H1 (cell line): ENCODE measurements at regions not wholly inside any gene's neighbourhood (a gene's known extent, or its start where the extent isn't known, plus 50 kb on each side); places are given as distances from the start of the nearest gene placed in this dataset.
"Not testable (repeated sequence)": the region's sequence is repeated elsewhere in the genome, so short reads cannot be mapped to it uniquely, and the experiment has no call there.

ENCODE experiments used
- CTCF ChIA-PET: fragments of 300-600 bp; sonication (Branson Sonifier 250); formaldehyde crosslinking; loops from one replicate; lab custom pipeline; 2021; ENCODE audit not compliant: partially characterized antibody; lab: Charles Lee
- POLR2A ChIA-PET: fragments of 300-600 bp; sonication (Branson Sonifier 250); formaldehyde crosslinking; loops from one replicate; lab custom pipeline; 2021; ENCODE audit warnings: inconsistent platforms; ENCODE audit not compliant: partially characterized antibody; lab: Charles Lee
- DNase-seq, 2 experiments: peaks; one replicate each; pipeline versions ENCODE4 v3.0.0 to v3.0.0-alpha.2; 2010 to 2022; ENCODE audit warnings: low spot score in 2 of 2, low read depth in 1 of 2, mixed read lengths in 1 of 2
- FAIRE-seq: peaks from 2 replicates; lab custom pipeline; 2011; peaks lifted over from hg19 to GRCh38; lab: Jason Lieb, UNC
- H2AFZ ChIP-seq: 2 replicates; pipeline ENCODE4 v1.8.1; 2012; ENCODE audit warnings: low read length, inconsistent platforms
- H2AK5ac ChIP-seq: 2 replicates; pipeline ENCODE4 v1.6.1; 2013; ENCODE audit warnings: low read depth, low read length
- H2BK120ac ChIP-seq: replicated peaks from 2 replicates; pipeline ENCODE3; 2013; ENCODE audit warnings: low read depth, low read length, inconsistent platforms
- H2BK12ac ChIP-seq: 2 replicates; pipeline ENCODE4 v1.6.1; 2013; ENCODE audit warnings: low read depth, low read length
- H2BK15ac ChIP-seq: 2 replicates; pipeline ENCODE4 v1.6.1; 2013; ENCODE audit warnings: low read length
- H2BK20ac ChIP-seq: 2 replicates; pipeline ENCODE4 v1.6.1; 2013; ENCODE audit warnings: low read length
- H2BK5ac ChIP-seq: 2 replicates; pipeline ENCODE4 v1.6.1; 2013; ENCODE audit warnings: low read depth, low read length
- H3K14ac ChIP-seq: 2 replicates; pipeline ENCODE4 v1.6.1; 2013; ENCODE audit warnings: inconsistent platforms; ENCODE audit not compliant: insufficient read length
- H3K18ac ChIP-seq: 2 replicates; pipeline ENCODE4 v1.6.1; 2013; ENCODE audit warnings: low read length; ENCODE audit errors: extremely low read depth
- H3K23ac ChIP-seq: 2 replicates; pipeline ENCODE4 v1.6.1; 2013; ENCODE audit warnings: inconsistent platforms; ENCODE audit not compliant: insufficient read length
- H3K23me2 ChIP-seq: 2 replicates; pipeline ENCODE4 v1.6.1; 2013; ENCODE audit warnings: low read depth, low read length
- H3K27ac ChIP-seq: 2 replicates; pipeline ENCODE4 v1.6.1; 2011; ENCODE audit warnings: low read depth, low read length, inconsistent platforms
- H3K27me3 ChIP-seq, 4 experiments: replicated peaks in 1 of 4; 1 replicate in 1 of 4; 2 replicates in 3 of 4; pipeline versions ENCODE4 v1.6.1 to v1.8.1; 2011 to 2013; ENCODE audit warnings: low read length in 3 of 4, mild to moderate bottlenecking in 3 of 4, inconsistent platforms in 2 of 4, mixed read lengths in 2 of 4, moderate library complexity in 1 of 4; ENCODE audit not compliant: control insufficient read depth in 3 of 4, insufficient read depth in 3 of 4; ENCODE audit errors: extremely low read depth in 1 of 4
- H3K36me3 ChIP-seq, 4 experiments: 2 replicates each; pipeline versions ENCODE4 v1.6.1 to v1.8.1; 2011 to 2013; ENCODE audit warnings: mild to moderate bottlenecking in 4 of 4, low read length in 3 of 4, moderate library complexity in 2 of 4, control low read depth in 1 of 4, inconsistent platforms in 1 of 4; ENCODE audit not compliant: insufficient read depth in 4 of 4, control insufficient read depth in 2 of 4
- H3K4ac ChIP-seq: replicated peaks from 2 replicates; pipeline ENCODE3; 2013; ENCODE audit warnings: low read length, low read depth, mixed read lengths, inconsistent platforms; ENCODE audit not compliant: insufficient read length
- H3K4me1 ChIP-seq, 4 experiments: replicated peaks in 1 of 4; 1 replicate in 1 of 4; 2 replicates in 3 of 4; pipeline versions ENCODE4 v1.6.1 to v1.8.1; 2011 to 2013; ENCODE audit warnings: low read length in 3 of 4, inconsistent platforms in 2 of 4, mixed read lengths in 1 of 4; ENCODE audit not compliant: insufficient read depth in 4 of 4, control insufficient read depth in 3 of 4
- H3K4me2 ChIP-seq, 2 experiments: 2 replicates each; pipeline versions ENCODE4 v1.6.1 to v1.8.1; 2011 to 2013; ENCODE audit warnings: low read depth in 2 of 2, low read length in 2 of 2, control low read depth in 1 of 2, inconsistent platforms in 1 of 2, mild to moderate bottlenecking in 1 of 2; ENCODE audit not compliant: insufficient read depth in 1 of 2
- H3K4me3 ChIP-seq, 4 experiments: fragments of 200-600, 300-600 bp in 1 of 4; sonication (generic), shearing (Covaris generic), sonication (Bioruptor Twin) in 1 of 4; 2 replicates each; pipeline versions ENCODE4 v1.5.1 to v1.8.1; 2011 to 2016; ENCODE audit warnings: low read length in 4 of 4, low read depth in 3 of 4, control low read depth in 2 of 4, inconsistent platforms in 2 of 4, mild to moderate bottlenecking in 2 of 4, mixed read lengths in 1 of 4, moderate library complexity in 1 of 4; ENCODE audit not compliant: insufficient read depth in 2 of 4; ENCODE audit errors: extremely low read depth in 1 of 4
- H3K56ac ChIP-seq: replicated peaks from 2 replicates; pipeline ENCODE3; 2013; ENCODE audit warnings: low read depth, mild to moderate bottlenecking, mixed read lengths, low read length, inconsistent platforms; ENCODE audit not compliant: insufficient read length
- H3K79me1 ChIP-seq: 2 replicates; pipeline ENCODE4 v1.6.1; 2013; ENCODE audit warnings: low read depth, low read length, control low read depth
- H3K79me2 ChIP-seq, 2 experiments: 2 replicates each; pipeline versions ENCODE4 v1.6.1 to v1.8.1; 2012 to 2013; ENCODE audit warnings: low read length in 2 of 2, mild to moderate bottlenecking in 2 of 2, inconsistent platforms in 1 of 2; ENCODE audit not compliant: insufficient read depth in 2 of 2, control insufficient read depth in 1 of 2
- H3K9ac ChIP-seq, 4 experiments: replicated peaks in 1 of 4; 1 replicate in 1 of 4; 2 replicates in 3 of 4; pipeline versions ENCODE4 v1.6.1 to v1.8.1; 2011 to 2013; ENCODE audit warnings: low read depth in 3 of 4, low read length in 3 of 4, control low read depth in 2 of 4, mild to moderate bottlenecking in 2 of 4, moderate library complexity in 2 of 4, inconsistent platforms in 1 of 4; ENCODE audit errors: extremely low read depth in 1 of 4
- H3K9me3 ChIP-seq, 2 experiments: 2 replicates each; pipeline versions ENCODE4 v1.6.1 to v1.8.1; 2012 to 2013; ENCODE audit warnings: mild to moderate bottlenecking in 2 of 2, moderate library complexity in 2 of 2, control low read depth in 1 of 2, inconsistent platforms in 1 of 2, low read depth in 1 of 2, low read length in 1 of 2, mixed read lengths in 1 of 2; ENCODE audit not compliant: insufficient read depth in 2 of 2
- H4K20me1 ChIP-seq, 2 experiments: replicated peaks in 1 of 2; 2 replicates each; pipeline versions ENCODE3 to v1.8.1; 2011 to 2013; ENCODE audit warnings: inconsistent platforms in 2 of 2, low read length in 2 of 2, mild to moderate bottlenecking in 1 of 2; ENCODE audit not compliant: insufficient read depth in 2 of 2, control insufficient read depth in 1 of 2
- H4K5ac ChIP-seq: 2 replicates; pipeline ENCODE4 v1.6.1; 2013; ENCODE audit warnings: low read length, low read depth, mixed read lengths, inconsistent platforms; ENCODE audit not compliant: insufficient read length
- H4K8ac ChIP-seq: 2 replicates; pipeline ENCODE4 v1.8.0; 2013; ENCODE audit warnings: mild to moderate bottlenecking, moderate library complexity, low read length, inconsistent platforms; ENCODE audit not compliant: insufficient read depth; ENCODE audit errors: extremely low read depth
- H4K91ac ChIP-seq: replicated peaks from 2 replicates; pipeline ENCODE3; 2013; ENCODE audit warnings: low read length, mixed read lengths, inconsistent platforms; ENCODE audit not compliant: insufficient read length
- WGBS, 2 experiments: shearing (Covaris generic) in 1 of 2; methylation state at CpG; one replicate each; pipeline versions ENCODE4 v1.1.6 to v1.1.7; 2013 to 2015; ENCODE audit warnings: low lambda C conversion rate in 2 of 2, mixed read lengths in 2 of 2, inconsistent platforms in 1 of 2, low coverage in 1 of 2, missing lambda C conversion rate in 1 of 2; ENCODE audit not compliant: insufficient replicate concordance in 2 of 2, insufficient coverage in 1 of 2, insufficient read length in 1 of 2; ENCODE audit errors: extremely low coverage in 1 of 2, missing lambda C conversion rate in 1 of 2; 5-methylcytosine and 5-hydroxymethylcytosine counted together

DNA sequence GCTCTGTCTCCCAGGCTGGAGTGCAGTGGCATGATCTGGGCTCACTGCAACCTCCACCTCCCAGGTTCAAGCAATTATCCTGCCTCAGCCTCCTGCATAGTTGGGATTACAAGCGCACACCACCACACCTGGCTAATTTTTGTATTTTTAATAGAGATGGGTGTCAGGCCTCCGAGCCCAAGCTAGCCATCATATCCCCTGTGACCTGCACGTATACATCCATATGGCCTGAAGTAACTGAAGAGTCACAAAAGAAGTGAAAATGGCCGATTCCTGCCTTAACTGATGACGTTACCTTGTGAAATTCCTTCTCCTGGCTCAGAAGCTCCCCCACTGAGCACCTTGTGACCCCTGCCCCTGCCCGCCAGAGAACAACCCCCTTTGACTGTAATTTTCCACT is 109.6 kb upstream of the CLINT1 start:
- not testable (repeated sequence) for H3K4ac ChIP-seq, H4K20me1 ChIP-seq, H3K4me2 ChIP-seq, H2AK5ac ChIP-seq, H2AFZ ChIP-seq, H3K56ac ChIP-seq, H2BK20ac ChIP-seq, H4K5ac ChIP-seq, H4K8ac ChIP-seq, H2BK5ac ChIP-seq, H2BK12ac ChIP-seq, FAIRE-seq, H3K18ac ChIP-seq, H3K79me2 ChIP-seq, H3K27me3 ChIP-seq, DNase-seq, H3K36me3 ChIP-seq, H4K91ac ChIP-seq, H3K14ac ChIP-seq, H2BK120ac ChIP-seq, H3K9ac ChIP-seq, H3K23me2 ChIP-seq, H3K4me3 ChIP-seq, H3K23ac ChIP-seq, H3K27ac ChIP-seq, H3K9me3 ChIP-seq, H2BK15ac ChIP-seq, H3K79me1 ChIP-seq
- ChIA-PET POLR2A (interaction anchor here (1.3 kb wide), 1 partner anchor 24 kb away, joined by 3 read pairs; no protein-coding TSS in a partner anchor), CTCF (interaction anchor here (3.5 to 4.5 kb wide), 2 partner anchors 19 to 27 kb away, joined by 18 to 21 read pairs; no protein-coding TSS in a partner anchor)
- WGBS, 2 experiments = 74% methylated on average over 6 of the region's 6 CpGs; no CpG with 5 or more reads in 1 of the 2 experiments
- H3K4me1 ChIP-seq = peaks cover 0 to 31% (median 10%) of the 10 kb centered on the region in 4 experiments; a peak in 6 of 7 replicates
